ENCODE measurements at regions not wholly inside any gene's neighbourhood (a gene's known extent, or its start where the extent isn't known, plus 50 kb on each side); places are given as distances from the start of the nearest gene placed in this dataset.

- DNase-seq (ENCODE audit: low read depth in 1 of 2, low spot score in 1 of 2), result no peak
Observed at GRCh38 chr17:72338304-72338703, 217.5 kb downstream of the SOX9 start.

DNA sequence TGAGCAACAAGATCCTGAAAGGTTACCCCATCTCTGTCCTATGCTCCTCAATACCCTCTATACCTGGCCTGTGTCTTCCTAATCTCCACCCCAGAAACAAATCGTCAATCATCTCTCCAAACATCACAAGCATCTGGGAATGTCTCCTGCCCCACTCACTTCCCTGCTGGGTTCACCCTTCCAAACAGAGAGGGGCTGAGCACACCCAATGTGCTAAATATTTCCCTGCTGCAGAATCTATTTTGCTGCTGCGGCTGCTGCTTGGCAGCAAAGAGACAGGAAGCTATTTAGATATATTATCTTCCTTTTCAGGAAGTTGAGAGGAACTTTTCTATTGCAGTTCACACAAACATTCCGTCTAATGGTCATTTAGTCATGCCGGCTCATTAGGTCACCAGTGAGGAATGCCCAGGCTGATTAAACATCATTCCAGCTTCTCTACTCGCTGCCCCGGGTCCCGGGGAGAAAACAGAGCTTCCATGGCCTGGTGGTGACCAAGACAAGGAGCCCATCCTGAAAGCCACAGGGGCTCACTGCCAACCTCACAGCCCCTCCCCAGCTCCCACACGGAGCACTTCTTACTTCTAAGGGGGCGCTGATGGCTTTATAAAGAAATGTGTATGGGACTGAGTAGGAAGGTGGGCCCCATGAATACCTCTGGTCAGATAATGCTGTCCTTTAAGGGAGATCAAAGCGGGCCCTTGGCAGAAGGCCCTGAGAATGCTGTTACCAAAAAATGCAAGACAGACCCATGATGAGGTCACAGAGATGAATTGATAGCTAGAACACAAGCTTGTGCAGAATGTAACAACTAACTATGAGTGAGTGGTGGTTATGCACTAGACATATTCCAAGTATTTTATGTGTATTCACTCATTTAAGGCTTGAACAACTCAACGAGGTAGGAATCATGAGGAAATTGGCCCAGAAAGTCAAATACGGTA, 218.3 kb downstream of the SOX9 start:
- DNase-seq (ENCODE audit: low read depth in 1 of 2, low spot score in 1 of 2), result no peak

- no peak for DNase-seq (ENCODE audit: low read depth in 1 of 2, low spot score in 1 of 2)
Observed at GRCh38 chr17:72340836-72341235, 220.0 kb downstream of the SOX9 start.

GRCh38 chr17:72342061-72342460, 221.2 kb downstream of the SOX9 start:
- no peak for DNase-seq (ENCODE audit: low read depth in 1 of 2, low spot score in 1 of 2)

- DNase-seq (ENCODE audit: low read depth in 1 of 2, low spot score in 1 of 2), result no peak
Observed at GRCh38 chr17:72342627-72343527, 222.1 kb downstream of the SOX9 start.

DNA sequence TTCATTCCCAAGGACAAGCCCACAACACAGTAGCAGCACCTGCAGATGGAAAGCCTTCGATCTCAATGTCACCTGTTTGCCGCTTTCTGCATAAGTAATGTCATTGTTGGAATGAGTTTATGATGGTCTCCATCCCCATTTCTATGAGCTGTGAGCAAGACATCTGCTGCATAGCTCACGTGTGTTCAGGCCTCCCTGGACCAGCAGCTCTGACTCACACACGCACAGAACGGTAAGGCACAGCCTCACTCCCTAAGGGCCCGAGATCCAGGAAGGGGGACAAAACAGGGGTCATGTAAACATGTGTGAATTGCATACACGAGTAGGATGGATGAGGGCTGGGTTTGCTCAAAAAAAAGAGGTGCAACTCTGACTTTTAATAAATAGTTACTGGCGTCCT, 223.1 kb downstream of the SOX9 start:
- no peak for DNase-seq (ENCODE audit: low read depth in 1 of 2, low spot score in 1 of 2)

GRCh38 chr17:72344613-72345012, 223.8 kb downstream of the SOX9 start:
- DNase-seq (ENCODE audit: low read depth in 1 of 2, low spot score in 1 of 2), result no peak

DNA sequence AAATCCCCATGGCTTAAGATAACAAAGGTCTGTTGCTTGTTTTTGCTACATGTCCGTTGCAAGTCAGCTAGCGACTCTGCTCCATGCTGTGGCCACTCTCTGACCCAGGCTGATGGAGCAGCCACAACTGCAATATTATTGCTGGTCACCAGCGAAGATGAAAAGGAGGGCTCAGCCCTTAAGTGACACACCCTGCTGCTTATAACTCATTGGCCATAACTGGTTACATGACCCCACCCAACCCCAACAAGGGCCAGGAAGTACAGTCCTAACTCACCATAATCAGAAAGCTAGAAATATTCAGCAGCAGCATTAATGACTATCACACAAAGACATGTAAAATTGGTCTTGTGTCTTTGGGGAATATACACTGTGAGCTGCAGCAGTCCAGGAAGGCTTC, 224.3 kb downstream of the SOX9 start:
- no peak for DNase-seq (ENCODE audit: low read depth in 1 of 2, low spot score in 1 of 2)

- no peak for DNase-seq (ENCODE audit: low read depth in 1 of 2, low spot score in 1 of 2)
Observed at GRCh38 chr17:72345536-72345935, 224.7 kb downstream of the SOX9 start.

DNA sequence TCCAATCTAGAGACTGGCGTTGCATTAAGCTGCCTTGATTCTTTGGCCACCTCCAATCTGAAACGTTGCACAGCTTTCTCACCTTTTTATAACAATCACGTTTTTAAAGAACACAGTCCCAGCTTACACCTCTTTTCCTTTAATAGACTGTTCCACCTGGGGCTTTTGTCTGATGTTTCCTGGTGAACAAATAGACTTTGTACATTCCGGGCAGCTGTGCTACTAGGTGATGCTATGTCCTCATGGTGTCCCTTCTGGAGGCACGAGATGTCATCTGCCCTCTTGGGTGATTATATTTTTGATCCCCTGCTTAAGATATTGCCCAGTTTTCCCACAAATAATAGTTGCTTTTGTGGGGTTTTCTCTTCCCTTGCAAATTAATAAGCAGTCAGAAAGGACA, 225.5 kb downstream of the SOX9 start:
- no peak for DNase-seq (ENCODE audit: low read depth in 1 of 2, low spot score in 1 of 2)

DNA sequence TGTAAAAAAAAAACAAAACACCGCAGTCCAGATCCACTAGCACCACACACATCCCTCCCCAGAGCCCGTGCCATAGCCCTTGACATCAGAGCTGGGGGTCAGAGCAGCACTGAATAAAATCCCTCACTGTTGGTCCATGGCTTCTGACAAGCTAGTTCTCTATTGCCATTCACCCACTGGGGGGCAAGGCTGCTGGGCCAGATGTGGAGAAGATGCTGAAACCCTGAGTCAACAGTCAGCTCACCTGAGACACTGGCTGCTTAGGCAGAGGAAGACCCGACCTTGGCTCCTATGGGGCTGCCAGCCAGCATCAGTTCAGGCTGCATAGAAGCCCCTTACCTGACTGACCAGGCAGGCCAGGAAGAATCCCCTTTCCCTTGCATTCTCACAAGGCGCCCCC, 228.2 kb downstream of the SOX9 start:
- DNase-seq (ENCODE audit: low read depth in 1 of 2, low spot score in 1 of 2), result no peak

GRCh38 chr17:72349491-72349995, 228.7 kb downstream of the SOX9 start:
- DNase-seq (ENCODE audit: low read depth in 1 of 2, low spot score in 1 of 2), result no peak

- DNase-seq (ENCODE audit: low read depth in 1 of 2, low spot score in 1 of 2), result no peak
Observed at GRCh38 chr17:72350073-72350472, 229.3 kb downstream of the SOX9 start.

GRCh38 chr17:72351365-72351764, 230.5 kb downstream of the SOX9 start:
- DNase-seq (ENCODE audit: low read depth in 1 of 2, low spot score in 1 of 2), result no peak

DNA sequence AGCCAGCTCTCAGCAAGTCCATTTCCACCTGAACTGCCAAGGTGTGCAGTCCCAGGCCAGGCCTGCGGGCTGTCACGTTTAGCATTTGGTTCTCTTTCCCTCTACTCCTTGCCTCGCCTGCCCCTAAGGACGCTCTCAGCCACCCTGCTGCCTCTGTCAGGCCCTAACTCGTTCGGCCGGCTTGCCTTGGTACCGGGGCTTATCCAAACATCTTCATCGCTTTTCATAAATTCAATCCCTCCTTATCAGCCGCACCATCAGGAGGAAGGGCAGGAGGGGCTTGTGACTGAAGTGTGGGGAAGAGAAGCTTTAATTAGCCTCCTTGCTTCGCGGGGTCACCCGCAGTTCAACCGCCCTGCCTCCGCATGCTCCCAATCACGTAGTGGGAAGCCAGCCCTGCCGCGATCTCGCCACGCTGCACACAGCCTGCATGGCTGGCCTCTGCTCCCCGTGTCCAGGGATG, 231.1 kb downstream of the SOX9 start:
- DNase-seq (ENCODE audit: low read depth in 1 of 2, low spot score in 1 of 2), result no peak

GRCh38 chr17:72353502-72353901, 232.7 kb downstream of the SOX9 start:
- DNase-seq (ENCODE audit: low read depth in 1 of 2, low spot score in 1 of 2), result no peak

GRCh38 chr17:72354071-72354470, 233.3 kb downstream of the SOX9 start:
- DNase-seq (ENCODE audit: low read depth in 1 of 2, low spot score in 1 of 2), result no peak

GRCh38 chr17:72357764-72358365, 237.0 kb downstream of the SOX9 start:
- DNase-seq (ENCODE audit: low read depth in 1 of 2, low spot score in 1 of 2), result no peak

GRCh38 chr17:72358465-72358864, 237.6 kb downstream of the SOX9 start:
- DNase-seq (ENCODE audit: low read depth in 1 of 2, low spot score in 1 of 2), result no peak

- no peak for DNase-seq (ENCODE audit: low read depth in 1 of 2, low spot score in 1 of 2)
Observed at GRCh38 chr17:72359274-72359673, 238.5 kb downstream of the SOX9 start.

DNA sequence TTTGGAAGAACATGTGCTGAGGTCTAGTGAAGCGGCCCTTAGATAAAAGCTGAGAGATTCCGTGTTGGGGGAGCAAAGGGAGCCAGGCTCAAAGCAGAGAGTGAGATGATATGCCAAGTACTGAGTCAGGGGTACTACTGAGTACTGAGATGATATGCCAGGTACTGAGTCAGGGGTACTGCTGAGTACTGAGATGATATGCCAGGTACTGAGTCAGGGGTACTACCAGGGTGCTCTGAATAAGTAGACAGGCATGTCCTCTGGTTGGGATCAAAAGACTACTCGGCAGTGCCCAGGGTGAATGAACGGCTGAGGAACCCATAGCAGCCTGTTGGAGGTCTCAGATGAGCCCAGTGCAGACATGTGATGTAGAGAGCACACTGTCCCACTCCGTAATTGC, 239.0 kb downstream of the SOX9 start:
- DNase-seq (ENCODE audit: low read depth in 1 of 2, low spot score in 1 of 2), result no peak

Measured in activated CD4-positive, alpha-beta T cell treated with anti-CD3 and anti-CD28 coated beads, Interleukin-2, amount 50 U/mL, for 24 hours (primary cell).